GM12892 (cell line): ENCODE measurements at regions not wholly inside any gene's neighbourhood (a gene's known extent, or its start where the extent isn't known, plus 50 kb on each side); places are given as distances from the start of the nearest gene placed in this dataset.

Source experiments
- DNase-seq: peaks from one replicate; pipeline ENCODE4 v3.0.0; 2011; ENCODE audit not compliant: insufficient read length
- FAIRE-seq: peaks from 2 replicates; lab custom pipeline; 2011; peaks lifted over from hg19 to GRCh38; lab: Jason Lieb, UNC
- POLR2A ChIP-seq: IDR thresholded peaks from 2 replicates; pipeline ENCODE4 v1.6.1; 2011; ENCODE audit warnings: low read depth, low read length, control low read depth
- POLR2AphosphoS5 ChIP-seq: IDR thresholded peaks from 2 replicates; pipeline ENCODE4 v1.6.1; 2011; ENCODE audit warnings: low read depth, low read length, control low read depth
- TAF1 ChIP-seq: IDR thresholded peaks from 2 replicates; pipeline ENCODE4 v1.6.1; 2011; ENCODE audit warnings: low read depth, mild to moderate bottlenecking, control low read depth, low read length, borderline replicate concordance

DNA sequence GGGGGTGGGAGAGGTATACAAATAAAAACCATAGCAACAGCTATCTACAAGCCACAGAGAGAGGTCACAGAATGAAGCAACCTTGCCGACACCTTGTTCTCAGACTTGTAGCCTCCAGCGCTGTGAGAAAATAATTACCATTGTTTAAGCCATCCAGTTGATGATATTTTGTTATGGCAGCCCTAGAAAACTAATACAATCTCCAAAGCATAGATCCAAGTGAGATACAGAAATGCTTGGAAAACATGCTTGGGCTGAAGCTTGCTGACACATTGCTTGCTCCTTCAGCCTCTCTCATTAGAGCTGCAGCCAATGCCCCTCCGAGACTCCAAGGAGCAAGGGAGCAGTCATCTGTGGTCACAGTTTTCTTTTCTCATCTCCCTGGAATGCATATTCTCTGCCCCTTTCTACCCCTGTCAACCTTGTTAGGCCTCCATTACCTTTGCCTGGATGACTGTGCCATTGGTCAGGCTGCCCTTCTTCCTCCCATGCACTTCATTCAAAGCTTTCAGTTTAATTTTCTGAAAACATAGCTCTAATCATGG lies 401.4 kb upstream of the KLF4 start:
- FAIRE-seq: no peak
- TF ChIP-seq TAF1 (no peak), POLR2A (no peak), POLR2AphosphoS5 (no peak)

DNA sequence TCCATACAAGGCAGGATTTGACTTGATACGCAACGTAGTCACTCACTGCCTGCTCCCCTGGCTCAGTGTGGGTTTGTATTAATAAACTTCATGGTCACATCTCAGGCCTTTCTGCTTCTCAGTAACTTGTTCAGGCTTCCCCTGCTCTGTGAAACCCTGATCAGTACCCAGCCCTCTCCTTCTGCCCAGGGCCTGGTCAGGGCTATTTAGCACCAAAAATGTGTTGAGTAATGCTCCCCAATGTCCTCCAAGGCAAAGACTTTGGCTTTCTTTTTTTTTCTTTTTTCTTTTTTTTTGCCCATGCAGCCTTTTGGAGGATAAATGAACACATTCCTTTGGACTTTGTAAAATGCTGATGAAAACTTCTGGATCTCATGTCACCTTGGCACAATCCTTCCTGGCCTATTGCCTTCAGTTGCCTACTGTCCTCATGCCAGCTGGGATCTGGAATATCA lies 399.2 kb upstream of the KLF4 start:
- no peak for TF ChIP-seq POLR2AphosphoS5
- TF ChIP-seq TAF1: no peak
- TF ChIP-seq POLR2A: no peak
- FAIRE-seq: no peak
- no peak for DNase-seq

More for the DNA sequence above, 401.4 kb upstream of the KLF4 start:
- no peak for DNase-seq

DNA sequence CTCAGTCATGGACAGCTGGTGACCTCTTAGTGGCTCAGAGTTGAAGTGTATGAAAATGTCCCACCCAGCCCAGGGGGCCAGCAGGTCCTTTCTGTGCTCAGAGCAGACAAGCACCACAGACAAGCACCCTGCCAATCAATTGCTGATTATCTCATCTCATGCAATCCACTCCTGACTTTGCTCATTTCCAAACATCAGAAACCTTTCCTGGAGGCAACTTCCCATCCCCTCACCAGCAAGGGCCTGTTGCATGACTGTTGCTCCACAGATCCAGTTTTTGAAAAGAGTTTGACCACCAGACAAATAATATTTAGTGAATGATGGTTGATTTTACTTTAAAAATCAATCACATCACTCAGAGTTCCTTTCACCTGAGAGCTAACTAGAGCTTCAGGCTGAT lies 397.3 kb upstream of the KLF4 start:
- no peak for TF ChIP-seq POLR2A
- no peak for TF ChIP-seq POLR2AphosphoS5
- TF ChIP-seq TAF1: no peak
- DNase-seq (no peak), FAIRE-seq (no peak)

DNA sequence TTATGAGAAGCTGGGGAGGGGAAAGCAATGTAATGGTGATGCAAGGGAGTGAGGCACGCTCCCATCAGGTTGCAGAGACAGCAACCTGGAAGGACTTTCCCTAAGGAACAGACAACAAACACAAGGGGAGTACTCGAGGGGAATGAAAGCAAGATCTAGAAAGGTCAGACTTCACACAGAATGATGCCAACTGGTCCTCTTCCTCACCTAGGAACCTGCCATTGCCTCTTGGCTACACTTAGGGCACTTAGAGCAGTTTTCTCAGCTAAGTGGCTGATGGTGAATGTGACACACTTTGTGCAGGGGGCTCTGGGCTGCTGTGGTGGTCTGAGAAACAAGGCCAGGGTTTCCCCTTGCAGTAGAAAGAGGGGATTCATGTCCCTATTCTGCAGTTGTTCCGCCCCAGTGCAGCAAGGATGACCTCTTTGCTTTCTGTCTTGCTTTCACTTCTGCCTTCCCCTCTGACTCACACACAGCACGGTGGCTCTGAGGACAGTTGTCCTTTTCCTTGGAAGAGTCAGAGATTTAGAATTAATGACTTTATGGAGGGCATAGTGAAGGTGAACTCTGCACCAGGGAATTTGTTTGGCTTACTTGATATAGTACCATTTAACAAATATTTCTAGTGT lies 394.0 kb upstream of the KLF4 start:
- TF ChIP-seq POLR2A (no peak), POLR2AphosphoS5 (no peak), TAF1 (no peak)
- FAIRE-seq (peak; percentile 71), DNase-seq (no peak)

DNA sequence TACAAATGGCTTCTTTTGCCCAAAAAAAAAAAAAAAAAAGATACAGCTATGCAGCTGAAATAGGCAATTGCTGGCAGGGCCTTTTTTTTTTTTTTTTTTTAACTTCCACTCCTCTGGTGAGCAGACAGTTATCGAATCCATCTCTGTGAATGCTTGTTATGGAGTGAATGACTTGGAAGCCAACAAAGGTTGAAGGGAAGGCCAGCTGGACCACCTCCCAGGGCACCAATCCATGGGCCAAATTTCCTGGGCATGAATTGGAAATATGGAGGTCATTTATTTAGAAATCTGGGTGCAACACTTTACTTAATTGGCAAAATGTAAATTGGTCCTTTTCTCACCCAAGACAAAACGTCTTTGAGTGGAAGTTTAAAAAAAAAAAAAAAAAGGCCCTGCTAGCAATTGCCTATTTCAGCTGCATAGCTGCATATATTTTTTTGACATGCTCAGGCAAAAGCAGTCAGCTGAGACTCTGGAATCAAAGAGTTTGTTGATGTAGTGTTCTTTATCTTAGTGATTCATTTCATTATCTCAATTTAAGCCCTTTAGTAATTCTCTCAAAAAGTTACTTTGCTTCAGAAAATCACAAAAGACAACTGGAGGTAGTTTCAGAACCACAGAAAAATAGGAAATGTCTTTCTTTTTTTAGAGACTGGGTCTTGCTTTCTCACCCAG lies 392.2 kb upstream of the KLF4 start:
- no peak for DNase-seq
- TF ChIP-seq TAF1 (no peak), POLR2AphosphoS5 (no peak), POLR2A (no peak)
- FAIRE-seq: no peak

DNA sequence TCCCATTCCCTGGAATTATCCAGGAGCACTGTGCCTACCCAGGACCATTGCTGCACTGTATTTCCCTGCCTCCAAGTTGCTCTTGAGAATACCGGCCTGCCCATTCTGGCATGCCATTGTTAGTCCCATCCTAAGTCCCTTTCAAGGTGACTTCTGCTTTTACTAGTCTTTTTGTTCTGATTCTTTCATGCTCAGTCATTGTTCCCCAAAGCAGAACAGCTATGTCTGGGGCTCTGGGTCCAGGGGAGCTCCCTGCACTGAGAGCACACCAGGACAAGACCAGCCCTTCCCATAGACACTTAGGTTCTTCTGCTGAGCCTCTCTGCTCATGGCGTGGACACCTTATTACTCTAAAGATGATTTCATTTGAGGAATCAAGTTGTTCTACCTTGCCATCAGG lies 388.9 kb upstream of the KLF4 start:
- DNase-seq: no peak
- no peak for FAIRE-seq
- TF ChIP-seq POLR2A: no peak
- TF ChIP-seq TAF1: no peak
- TF ChIP-seq POLR2AphosphoS5: no peak

DNA sequence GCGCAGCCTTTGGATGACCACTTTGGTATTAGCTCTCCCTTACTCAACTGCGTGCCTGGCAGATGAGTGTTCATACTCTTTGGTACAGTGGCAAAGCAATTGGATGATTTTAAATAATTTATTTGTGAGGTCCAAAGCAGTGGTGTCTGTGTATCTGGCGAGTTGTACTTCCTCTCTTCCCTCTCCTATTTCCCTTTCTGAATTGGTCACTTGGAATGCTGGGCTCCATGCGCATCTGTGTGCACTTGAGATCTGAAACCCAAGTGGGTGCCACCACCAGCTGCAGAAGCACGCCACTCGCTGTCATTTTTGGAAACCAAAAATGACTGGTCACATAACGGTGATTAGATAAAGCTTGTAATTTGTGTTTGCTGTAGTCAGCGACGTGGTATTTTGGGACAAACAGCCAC lies 386.0 kb upstream of the KLF4 start:
- no peak for FAIRE-seq
- TF ChIP-seq POLR2AphosphoS5 (no peak), POLR2A (no peak), TAF1 (no peak)

DNA sequence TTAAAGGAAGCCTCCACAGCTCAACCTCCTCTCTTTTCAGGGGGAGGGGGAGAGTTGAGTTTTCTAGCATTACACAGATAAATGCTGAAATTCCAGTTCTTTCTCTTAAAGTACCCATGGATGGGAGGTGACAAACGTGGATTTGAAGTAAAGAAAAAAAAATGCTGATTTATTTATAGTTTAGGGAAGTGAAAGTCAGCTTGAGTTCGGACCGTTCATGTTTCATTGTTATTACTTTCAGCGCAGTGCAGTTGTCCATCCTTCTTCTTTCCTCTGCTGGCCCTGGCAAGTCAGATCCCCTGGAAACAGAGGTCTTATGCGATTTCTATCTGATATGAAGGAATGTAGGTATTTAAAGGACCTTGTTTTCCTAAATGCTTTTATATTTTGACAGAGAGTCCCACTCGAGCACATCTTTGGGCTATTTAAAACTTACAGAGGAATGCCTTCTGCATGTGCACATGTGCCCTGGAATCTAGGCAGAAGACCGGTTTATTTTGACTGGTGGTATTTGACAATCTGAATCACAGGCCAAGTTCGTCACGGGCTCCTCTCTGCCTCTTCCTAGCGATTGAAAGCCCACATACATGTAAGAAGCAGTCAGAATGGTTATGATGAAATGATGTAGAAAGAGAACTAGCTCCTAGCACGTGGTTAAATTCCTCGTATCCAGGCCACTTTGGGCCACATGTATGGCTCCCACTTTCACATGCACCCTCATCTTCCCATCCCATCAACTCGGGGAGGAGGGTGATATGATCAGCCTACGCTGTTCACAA lies 385.2 kb upstream of the KLF4 start:
- FAIRE-seq (no peak), DNase-seq (no peak)
- TF ChIP-seq POLR2AphosphoS5 (no peak), TAF1 (0 out of 2 replicates have a peak, but pooled peaks have one; percentile 24)

More for the DNA sequence above, 386.0 kb upstream of the KLF4 start:
- no peak for DNase-seq

DNA sequence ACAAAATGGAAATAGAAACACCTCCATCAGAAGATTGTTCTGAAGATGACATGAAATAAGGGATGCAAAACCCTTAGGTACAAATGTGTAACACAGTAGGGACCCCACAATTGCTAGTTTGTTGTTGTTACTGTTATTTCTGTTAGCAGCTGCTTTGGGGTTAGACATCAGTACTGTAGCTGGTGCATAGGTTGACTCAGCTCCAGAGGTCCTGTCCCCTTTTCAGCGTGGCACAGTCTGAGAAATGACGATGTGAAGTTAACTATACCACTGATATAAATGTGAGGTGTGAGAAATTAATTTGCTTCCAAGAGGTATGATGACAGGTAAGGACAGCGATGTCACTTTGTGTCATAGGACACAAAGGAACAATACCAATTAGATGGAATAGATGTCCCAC lies 384.6 kb upstream of the KLF4 start:
- TF ChIP-seq POLR2A: no peak
- no peak for TF ChIP-seq POLR2AphosphoS5
- TF ChIP-seq TAF1: no peak
- DNase-seq: no peak

DNA sequence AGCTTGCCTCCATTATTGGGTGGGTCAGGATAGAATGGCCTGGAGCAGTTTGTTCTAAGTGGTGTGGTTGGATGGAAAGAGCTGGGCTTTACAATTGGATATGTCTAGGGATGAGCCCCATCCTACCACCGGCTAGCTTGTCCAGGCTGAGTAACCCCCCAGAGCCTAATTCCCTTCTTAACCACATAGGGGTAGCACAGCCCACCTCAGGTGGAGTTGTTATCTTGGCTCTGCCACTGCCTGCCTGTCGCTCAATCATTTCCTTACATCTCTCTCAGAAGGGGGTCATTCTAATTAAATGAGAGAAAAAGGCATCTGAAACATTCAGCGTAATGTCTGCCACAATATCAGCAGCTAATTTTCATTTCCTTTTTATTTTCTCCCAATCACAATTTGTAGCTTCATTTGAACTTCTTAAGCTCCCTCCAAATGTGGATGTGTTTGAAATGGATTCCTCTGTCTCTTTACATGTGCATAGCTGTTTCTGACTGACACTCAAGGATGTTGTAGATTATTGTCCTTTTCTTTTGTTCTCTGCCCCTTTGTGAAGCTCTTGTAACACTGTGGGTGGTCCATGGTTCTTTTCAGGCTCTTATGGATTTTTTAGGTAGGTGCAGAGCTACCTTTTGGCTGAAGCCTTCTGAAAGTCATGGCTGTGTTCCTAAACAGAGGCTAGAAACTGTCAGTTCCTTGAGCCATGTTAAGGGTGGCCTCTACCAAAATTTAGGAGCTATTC lies 383.1 kb upstream of the KLF4 start:
- no peak for DNase-seq
- TF ChIP-seq POLR2A (no peak), POLR2AphosphoS5 (no peak), TAF1 (no peak)
- FAIRE-seq: no peak

More for the DNA sequence above, 384.6 kb upstream of the KLF4 start:
- FAIRE-seq: peak; percentile 58
